Breast epithelium (tissue), 4 donors: ENCODE measurements at regions not wholly inside any gene's neighbourhood (a gene's known extent, or its start where the extent isn't known, plus 50 kb on each side); places are given as distances from the start of the nearest gene placed in this dataset.

Source experiments
- DNase-seq, 2 donors: peaks; one replicate each; pipeline ENCODE4 v3.0.0-alpha.2; 2019; ENCODE audit warnings: low spot score in 2 of 2
- H3K27ac ChIP-seq, 2 donors: fragments of 200-600 bp; sonication (generic) in 1 of 2; one replicate each; pipeline ENCODE4 v1.5.1; 2016 to 2019; ENCODE audit warnings: mild to moderate bottlenecking in 1 of 2
- H3K27me3 ChIP-seq, 2 donors: fragments of 200-600 bp; sonication (generic) in 1 of 2; one replicate each; pipeline versions ENCODE4 v1.5.1 to v1.6.0; 2017 to 2019; ENCODE audit warnings: control low read depth in 1 of 2, mild to moderate bottlenecking in 1 of 2
- H3K36me3 ChIP-seq: fragments of 200-600 bp; one replicate; pipeline ENCODE4 v1.5.1; 2019
- H3K4me1 ChIP-seq, 2 donors: fragments of 200-600 bp; sonication (generic); one replicate each; pipeline ENCODE4 v1.5.1; 2016 to 2019; ENCODE audit warnings: control low read depth in 1 of 2
- H3K4me3 ChIP-seq, 3 donors: fragments of 200-600 bp; sonication (generic); 1 replicate in 2 of 3; 2 replicates in 1 of 3; pipeline ENCODE4 v1.5.1; 2016 to 2019; ENCODE audit warnings: mild to moderate bottlenecking in 3 of 3, moderate library complexity in 2 of 3
- H3K9me3 ChIP-seq, 2 donors: fragments of 200-600 bp; sonication (generic) in 1 of 2; one replicate each; pipeline ENCODE4 v1.5.1; 2016 to 2019; ENCODE audit warnings: control low read depth in 1 of 2
- POLR2A ChIP-seq: fragments of 450-650 bp; IDR thresholded peaks from one replicate; pipeline ENCODE4 v1.6.1; 2016; ENCODE audit warnings: antibody characterized with exemption, mild to moderate bottlenecking, moderate library complexity
- POLR2AphosphoS5 ChIP-seq, 3 donors: sonication (generic); formaldehyde crosslinking; IDR thresholded peaks; one replicate each; pipeline ENCODE4 v1.6.1; 2017; ENCODE audit warnings: antibody characterized with exemption in 3 of 3
- intact Hi-C: fragments of 100-400 bp; cut with DNase I; formaldehyde crosslinking; loops from one replicate; pipeline ENCODE4 v1.15.1; 2023; ENCODE audit warnings: low total_unique reads
- TF ChIP-seq, protein P1 (sequence below), 3 donors: fragments of 450-650 bp; IDR thresholded peaks; one replicate each; pipeline ENCODE4 v1.5.1; 2016 to 2017; ENCODE audit warnings: antibody characterized with exemption in 3 of 3, mild to moderate bottlenecking in 3 of 3, moderate library complexity in 3 of 3

DNA sequence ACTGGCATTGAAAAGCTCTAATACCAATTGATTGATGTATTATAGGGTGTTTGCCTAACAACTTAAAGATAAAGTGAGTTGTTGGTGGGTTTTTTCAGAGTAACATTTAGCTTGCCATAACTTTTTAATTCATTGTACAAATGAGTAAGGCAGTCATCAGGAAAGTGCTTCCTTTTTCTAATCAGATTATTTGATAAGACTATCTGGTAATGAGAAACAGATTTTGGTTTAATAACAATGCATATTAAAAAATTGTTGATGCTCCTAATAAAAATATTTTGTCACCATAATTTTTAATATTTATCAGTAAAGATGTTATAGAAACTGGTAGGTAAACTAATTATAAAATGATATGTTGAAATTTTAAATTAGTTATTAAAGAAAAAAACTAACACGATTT, 51.3 kb downstream of the BLTP1 start:
- H3K4me1 ChIP-seq: no peaks in the 10 kb centered on the region
- no peaks in the 10 kb centered on the region for H3K27me3 ChIP-seq
- H3K27ac ChIP-seq: no peak overlapping the region
- H3K9me3 ChIP-seq: no peaks in the 10 kb centered on the region
- DNase-seq: no peak
- intact Hi-C loops: no loop called here
- TF ChIP-seq, protein P1, sequence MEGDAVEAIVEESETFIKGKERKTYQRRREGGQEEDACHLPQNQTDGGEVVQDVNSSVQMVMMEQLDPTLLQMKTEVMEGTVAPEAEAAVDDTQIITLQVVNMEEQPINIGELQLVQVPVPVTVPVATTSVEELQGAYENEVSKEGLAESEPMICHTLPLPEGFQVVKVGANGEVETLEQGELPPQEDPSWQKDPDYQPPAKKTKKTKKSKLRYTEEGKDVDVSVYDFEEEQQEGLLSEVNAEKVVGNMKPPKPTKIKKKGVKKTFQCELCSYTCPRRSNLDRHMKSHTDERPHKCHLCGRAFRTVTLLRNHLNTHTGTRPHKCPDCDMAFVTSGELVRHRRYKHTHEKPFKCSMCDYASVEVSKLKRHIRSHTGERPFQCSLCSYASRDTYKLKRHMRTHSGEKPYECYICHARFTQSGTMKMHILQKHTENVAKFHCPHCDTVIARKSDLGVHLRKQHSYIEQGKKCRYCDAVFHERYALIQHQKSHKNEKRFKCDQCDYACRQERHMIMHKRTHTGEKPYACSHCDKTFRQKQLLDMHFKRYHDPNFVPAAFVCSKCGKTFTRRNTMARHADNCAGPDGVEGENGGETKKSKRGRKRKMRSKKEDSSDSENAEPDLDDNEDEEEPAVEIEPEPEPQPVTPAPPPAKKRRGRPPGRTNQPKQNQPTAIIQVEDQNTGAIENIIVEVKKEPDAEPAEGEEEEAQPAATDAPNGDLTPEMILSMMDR (IDR thresholded peaks at IDR 0.05): no peak
- TF ChIP-seq POLR2AphosphoS5 (IDR thresholded peaks at IDR 0.05) (no peak), POLR2A (no peak)
- no peak overlapping the region for H3K4me3 ChIP-seq
- no peaks in the 10 kb centered on the region for H3K36me3 ChIP-seq

DNA sequence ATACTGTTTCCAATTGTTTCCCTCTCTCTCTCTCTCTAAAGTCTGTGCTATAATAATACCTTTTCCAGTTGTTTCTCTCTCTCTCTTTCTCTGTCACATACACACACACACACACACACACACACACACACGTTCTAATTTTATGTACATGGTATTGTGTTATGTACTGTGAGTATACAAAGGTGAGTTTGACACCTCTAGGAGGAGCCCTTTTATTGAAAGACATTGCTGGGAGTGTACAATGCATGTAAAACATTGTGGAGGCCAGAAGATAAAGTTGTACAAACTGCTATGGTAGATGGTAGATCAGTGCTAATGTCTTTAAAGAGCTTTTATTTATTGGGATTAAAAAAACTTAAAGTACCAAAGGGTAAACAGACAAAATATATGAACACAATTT, 53.6 kb downstream of the BLTP1 start:
- H3K36me3 ChIP-seq: peaks cover 8% of the 10 kb centered on the region

DNA sequence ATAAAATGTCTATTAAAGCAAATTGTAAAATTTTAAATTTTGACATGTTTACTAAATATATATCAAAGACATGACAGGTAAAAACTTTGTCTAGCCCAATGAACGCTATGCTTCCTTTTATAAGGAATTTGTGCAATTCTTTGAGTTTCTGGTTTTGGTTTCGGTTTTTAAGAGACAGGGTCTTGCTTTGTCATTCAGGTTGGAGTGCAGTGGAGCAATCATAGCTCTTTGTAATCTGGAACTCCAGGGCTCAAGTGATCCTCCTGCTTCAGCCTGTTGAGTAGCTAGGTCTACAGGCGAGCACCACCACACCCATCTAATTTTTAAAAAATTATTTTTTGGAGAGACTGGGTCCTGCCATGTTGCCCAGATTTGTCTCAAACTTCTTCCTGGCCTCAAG, 60.7 kb downstream of the BLTP1 start:
- TF ChIP-seq, protein P1 (IDR thresholded peaks at IDR 0.05): no peak
- TF ChIP-seq POLR2A (no peak), POLR2AphosphoS5 (IDR thresholded peaks at IDR 0.05) (no peak)
- DNase-seq: no peak
- Histone ChIP-seq H3K36me3 (peaks cover 23% of the 10 kb centered on the region), H3K9me3 (no peaks in the 10 kb centered on the region), H3K4me1 (no peaks in the 10 kb centered on the region), H3K27me3 (no peaks in the 10 kb centered on the region), H3K4me3 (no peak overlapping the region), H3K27ac (no peak overlapping the region)
- intact Hi-C loops: loop anchor here (5.0 kb wide), 1 partner anchor 679 kb away; no protein-coding TSS in a partner anchor

More for the DNA sequence above, 53.6 kb downstream of the BLTP1 start:
- Histone ChIP-seq H3K27ac (no peak overlapping the region), H3K27me3 (no peaks in the 10 kb centered on the region), H3K4me1 (no peaks in the 10 kb centered on the region), H3K4me3 (no peak overlapping the region), H3K9me3 (no peaks in the 10 kb centered on the region)
- TF ChIP-seq, protein P1 (IDR thresholded peaks at IDR 0.05): no peak
- TF ChIP-seq POLR2AphosphoS5 (IDR thresholded peaks at IDR 0.05): no peak
- TF ChIP-seq POLR2A: no peak
- DNase-seq: no peak
- intact Hi-C loops: no loop called here

DNA sequence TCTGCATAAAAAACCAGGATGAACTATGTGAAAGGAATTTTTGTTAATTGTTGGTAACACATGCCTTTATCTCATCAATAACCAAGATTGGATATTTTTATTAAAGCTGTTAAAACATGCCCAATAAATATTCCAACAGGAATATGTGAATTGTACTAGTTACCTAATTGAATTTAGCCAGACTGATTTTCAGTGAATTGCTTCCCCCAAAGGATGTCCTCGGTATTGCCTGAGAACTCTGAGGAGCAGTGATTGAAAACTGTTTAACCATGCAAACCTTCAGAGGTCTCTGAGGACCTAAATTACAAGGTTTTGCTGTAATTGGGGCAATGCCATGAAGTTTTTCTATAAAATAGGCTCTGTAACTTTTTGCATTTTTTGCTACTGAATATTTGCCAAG, 66.6 kb downstream of the BLTP1 start:
- Histone ChIP-seq H3K9me3 (no peaks in the 10 kb centered on the region), H3K27me3 (no peaks in the 10 kb centered on the region), H3K4me1 (no peaks in the 10 kb centered on the region), H3K27ac (no peak overlapping the region), H3K4me3 (no peak overlapping the region), H3K36me3 (peaks cover 8% of the 10 kb centered on the region)
- intact Hi-C loops: no loop called here
- DNase-seq: no peak
- TF ChIP-seq, protein P1 (IDR thresholded peaks at IDR 0.05): no peak
- no peak for TF ChIP-seq POLR2A
- TF ChIP-seq POLR2AphosphoS5 (IDR thresholded peaks at IDR 0.05): no peak

DNA sequence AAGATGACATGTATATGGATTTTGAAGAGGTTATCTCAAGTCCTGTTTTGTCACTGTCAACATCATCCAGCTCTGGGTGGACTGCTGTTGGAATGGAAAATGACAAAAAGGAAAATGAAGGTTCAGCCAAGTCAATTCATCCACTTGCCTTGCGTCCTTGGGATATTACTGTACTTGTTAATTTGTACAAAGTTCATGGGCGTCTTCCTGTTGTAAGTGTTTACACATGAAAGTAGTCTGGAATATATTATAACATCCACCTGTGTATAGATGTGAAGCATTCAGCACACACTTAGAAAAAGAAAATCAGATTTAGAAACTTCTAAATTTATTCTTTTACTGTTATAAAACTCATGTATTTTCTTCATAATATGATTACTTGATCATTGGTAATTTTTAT, 67.2 kb downstream of the BLTP1 start:
- DNase-seq: no peak
- H3K4me3 ChIP-seq: no peak overlapping the region
- no peak overlapping the region for H3K27ac ChIP-seq
- no peaks in the 10 kb centered on the region for H3K9me3 ChIP-seq
- TF ChIP-seq, protein P1 (IDR thresholded peaks at IDR 0.05): no peak
- TF ChIP-seq POLR2AphosphoS5 (IDR thresholded peaks at IDR 0.05): no peak
- no peak for TF ChIP-seq POLR2A
- no peaks in the 10 kb centered on the region for H3K27me3 ChIP-seq
- peaks cover 8% of the 10 kb centered on the region for H3K36me3 ChIP-seq
- H3K4me1 ChIP-seq: no peaks in the 10 kb centered on the region
- intact Hi-C loops: no loop called here
